Erythroblast (primary cell): ENCODE measurements at regions not wholly inside any gene's neighbourhood (a gene's known extent, or its start where the extent isn't known, plus 50 kb on each side); places are given as distances from the start of the nearest gene placed in this dataset.

Experiments
- GATA1 ChIP-seq: IDR thresholded peaks from 2 replicates; pipeline ENCODE4 v1.6.1; 2011; ENCODE audit warnings: low read depth, mild to moderate bottlenecking, control low read depth, low read length, moderate library complexity
- POLR2A ChIP-seq: IDR thresholded peaks from 2 replicates; pipeline ENCODE4 v1.6.1; 2011; ENCODE audit warnings: mild to moderate bottlenecking, low read length

DNA sequence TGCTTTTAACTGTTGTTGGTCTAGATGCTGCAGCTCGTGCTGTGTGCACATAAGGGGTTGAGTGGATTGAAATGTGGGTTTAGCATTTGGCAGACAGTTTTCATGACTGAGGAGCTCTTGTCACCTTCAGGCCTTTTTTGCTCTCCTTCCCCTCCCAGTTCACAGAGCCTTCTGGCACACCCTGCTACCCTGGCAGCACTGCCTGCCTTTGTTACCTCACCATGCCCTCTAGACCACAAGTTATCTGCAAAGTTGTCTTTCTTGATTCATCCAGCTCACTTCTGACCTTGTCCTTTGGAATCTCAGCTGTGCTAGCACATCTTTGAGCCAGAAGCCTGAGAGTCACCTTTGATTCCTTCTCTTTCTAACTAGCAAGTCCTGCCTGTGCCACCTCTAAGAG lies 348.9 kb upstream of the ZFP64 start:
- TF ChIP-seq POLR2A, result no peak
- TF ChIP-seq GATA1, result no peak
